ENCODE measurements at regions not wholly inside any gene's neighbourhood (a gene's known extent, or its start where the extent isn't known, plus 50 kb on each side); places are given as distances from the start of the nearest gene placed in this dataset.
"Not testable (repeated sequence)": the region's sequence is repeated elsewhere in the genome, so short reads cannot be mapped to it uniquely, and the experiment has no call there.

DNA sequence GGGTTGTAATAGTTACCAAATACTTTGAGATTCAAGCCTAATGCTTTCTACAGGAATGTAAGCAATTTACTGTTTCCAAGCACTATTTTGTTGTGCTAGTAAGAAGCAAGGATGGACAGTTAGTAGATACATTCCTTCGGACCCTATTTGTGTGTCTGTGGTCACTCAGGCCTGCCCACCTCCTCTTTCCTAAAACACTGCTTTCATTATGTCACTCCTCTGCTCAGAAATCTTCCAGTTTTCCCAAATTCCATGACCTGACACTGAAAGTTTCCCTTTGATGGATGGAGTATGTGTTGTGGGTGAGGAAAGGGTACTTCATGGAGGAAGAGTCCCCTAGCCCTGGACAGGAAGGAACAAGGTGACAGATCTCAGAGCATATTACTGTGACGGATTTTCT lies 141.1 kb downstream of the DISP1 start:
- no peak for DNase-seq

DNA sequence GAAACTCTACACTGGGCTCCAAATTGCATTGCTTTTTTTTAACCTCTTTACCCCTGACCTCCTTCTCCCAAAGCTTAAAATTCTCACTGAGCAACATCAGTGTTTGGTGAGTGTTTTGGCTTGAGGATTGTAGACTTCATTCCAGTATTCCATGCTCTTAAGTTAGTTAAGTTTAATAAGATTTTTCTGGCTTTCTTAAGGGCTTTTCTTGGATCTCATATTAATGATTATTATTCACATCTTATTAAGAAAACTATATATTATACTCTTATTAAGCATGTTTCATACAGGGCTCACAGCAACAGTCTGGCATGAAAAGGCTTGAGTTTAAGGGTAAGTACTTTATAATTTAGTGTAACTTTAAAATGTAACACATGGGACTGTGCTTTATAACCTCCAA lies 141.8 kb downstream of the DISP1 start:
- DNase-seq, result no peak

DNA sequence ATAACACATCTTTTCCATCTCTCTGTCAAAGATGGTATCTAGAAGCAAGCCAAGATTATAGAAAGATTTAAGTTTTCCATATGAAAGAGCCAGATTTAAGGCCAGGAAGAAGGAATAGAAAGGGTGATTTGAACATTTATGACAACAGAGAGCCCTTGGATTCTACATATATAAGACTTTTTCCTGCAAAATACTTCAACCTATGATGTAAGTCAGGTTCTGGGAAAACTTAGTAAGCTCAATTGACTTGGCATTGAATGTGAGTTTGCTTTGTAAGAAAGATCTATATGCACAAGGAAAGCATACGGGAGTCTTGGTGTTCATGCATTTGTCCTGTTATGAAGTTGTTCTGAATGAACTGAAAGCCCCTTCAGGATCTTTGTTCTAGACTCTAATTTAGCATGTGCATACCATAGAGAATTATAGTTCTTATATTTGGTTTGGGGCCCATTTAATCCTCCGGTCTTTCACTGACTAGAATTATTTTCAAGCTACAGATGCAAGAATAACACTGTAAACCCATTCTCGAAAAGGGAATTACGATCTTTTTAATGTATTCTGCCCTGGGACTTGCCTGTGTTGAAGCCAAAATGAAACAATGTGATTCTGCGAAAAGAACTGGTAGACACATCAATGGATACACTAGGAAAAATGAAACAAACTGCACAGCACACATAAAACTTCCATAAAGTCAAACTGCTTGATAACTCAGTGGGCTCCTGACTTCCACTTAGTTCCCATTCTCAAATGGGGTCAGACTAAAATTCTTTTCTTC lies 152.8 kb downstream of the DISP1 start:
- DNase-seq, result no peak

DNA sequence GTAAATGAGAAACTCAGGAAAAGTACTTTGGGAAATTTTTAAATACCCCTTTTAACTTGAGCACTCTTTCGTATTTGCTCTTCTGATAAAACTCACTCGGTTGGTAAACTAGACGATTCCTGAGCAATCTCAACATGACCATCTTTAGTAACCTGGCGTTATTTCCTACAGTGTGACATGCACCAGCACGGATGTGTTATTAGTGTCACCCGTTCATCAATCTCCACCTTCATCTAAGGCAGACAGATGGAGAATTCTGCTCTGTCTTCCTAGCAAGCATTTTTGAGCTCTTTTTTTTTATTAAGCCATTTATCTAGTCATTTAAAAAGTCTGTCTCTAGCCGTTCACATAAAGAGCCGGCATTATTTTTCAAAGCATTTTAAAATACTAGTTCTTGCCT lies 155.2 kb downstream of the DISP1 start:
- no peak for DNase-seq

DNA sequence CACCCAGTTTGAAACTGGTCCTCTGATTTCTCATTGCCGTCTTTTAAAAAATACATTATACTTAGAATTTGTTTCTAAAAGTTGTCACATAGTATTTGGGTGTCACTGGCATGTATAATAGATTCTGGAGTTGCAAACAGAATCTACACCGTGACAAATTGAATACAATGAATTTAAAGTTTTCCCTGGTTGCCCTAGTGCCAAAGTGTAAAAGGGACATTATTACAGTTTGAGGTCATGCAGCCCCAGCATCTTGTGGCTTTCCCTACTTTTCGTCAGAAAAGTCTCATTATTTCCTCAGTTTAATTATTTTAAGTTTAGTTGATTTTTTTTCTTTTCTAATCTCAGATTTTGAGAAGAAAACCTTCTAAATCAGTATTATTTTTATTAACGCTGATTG lies 155.9 kb downstream of the DISP1 start:
- no peak for DNase-seq

DNA sequence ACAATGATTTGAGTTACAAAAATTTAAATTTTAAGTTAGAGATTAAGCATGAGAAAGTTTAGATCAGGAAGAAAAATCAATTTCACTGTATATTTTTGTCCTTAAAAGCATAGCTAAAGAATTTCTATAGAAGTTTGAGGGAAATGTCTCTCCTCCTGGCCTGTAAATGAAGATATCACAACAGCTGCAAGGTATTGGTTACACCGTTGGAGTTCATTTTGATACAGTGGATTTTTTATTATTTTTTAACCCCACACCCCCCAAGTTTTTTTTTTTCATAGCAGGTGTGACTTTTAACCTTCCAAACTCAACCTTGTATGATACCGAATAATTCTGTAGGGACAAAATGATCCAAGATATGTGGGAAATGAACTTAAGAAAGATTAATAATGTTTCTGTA lies 156.3 kb downstream of the DISP1 start:
- no peak for DNase-seq

DNA sequence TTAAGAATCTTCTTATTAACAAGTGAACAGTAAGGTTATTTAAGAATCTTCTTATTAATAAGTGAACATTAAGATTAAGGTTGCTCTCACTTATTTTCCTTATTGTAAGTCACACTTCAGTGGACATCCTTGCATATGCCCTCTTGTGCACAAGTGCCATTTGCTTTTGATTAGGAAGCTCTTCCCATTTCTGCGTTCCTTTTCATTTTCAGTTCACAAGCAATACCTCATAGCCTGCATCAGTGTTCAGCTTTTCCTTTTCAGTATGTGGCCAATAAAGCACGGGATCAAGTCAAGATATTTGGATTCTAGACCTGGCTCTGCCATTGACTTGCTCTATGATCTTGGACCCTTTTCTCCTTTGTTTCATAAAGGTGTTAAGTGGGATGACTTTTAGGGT lies 158.7 kb downstream of the DISP1 start:
- DNase-seq, result no peak

DNA sequence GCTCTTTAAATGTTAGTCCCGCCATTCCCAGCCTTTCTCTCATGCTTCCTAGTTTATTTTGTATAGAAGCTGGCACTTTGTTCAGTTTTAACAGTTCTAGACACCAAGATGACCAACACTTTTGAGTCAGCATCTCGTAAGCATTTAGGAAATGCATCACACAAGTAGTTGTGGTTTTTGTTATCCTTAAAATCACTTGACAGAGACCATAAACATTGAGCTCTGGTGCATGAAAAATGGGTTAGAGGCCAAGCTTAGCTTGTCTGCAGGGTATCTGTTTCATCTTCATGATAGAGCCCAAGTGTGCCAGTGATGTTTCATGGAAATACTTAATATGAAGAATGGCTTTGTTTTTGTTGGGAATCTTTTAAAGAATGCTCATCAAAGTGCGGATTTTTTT lies 159.7 kb downstream of the DISP1 start:
- no peak for DNase-seq

DNA sequence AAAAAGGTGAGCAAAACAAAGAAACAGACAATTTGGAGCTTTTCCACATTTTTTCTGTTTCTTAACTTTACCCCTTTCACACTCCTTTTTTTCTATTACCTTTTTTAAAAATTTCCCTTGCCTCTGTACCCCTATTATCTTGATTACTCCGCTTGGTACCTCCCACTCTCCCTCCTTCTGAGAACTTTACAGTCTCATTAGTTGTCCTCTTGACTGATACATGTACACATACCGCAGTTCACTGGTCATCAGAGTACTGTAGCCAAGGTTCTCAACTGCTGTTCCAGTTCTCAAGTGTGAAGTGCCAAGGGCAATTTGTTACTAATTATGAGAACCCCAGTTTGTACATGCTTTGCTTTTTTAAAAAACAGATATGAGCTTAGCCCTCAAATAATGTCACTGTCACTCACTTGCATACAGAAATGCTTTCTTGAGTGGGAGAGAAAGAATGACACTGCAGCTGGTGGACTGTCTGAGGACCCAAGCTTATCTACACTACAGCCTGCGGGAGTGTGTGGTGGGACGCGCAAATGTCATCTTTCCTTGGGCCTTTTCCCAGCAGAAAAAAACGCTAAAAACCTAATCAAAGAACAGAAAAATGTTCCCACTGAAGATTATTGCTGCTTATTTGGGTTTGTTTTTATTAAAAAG lies 160.8 kb downstream of the DISP1 start:
- no peak for DNase-seq

DNA sequence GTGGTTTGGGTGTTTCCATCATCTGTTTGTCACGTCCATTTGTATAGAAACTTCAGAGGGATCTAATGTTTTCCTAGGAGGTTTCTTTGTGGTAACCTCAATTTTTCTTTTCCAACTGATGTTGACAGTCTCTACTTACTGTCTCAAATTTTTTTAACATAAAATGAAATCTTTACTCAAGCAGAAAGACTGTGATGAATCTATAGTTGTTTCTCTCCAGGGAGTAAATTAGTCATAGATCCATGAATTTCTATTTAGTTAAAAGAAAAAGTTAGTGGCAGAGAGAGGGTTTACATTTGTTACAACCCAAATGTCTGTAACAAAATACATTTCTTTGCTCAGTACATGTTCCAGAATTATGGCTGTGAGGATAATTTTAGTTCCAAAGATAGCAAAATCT lies 161.6 kb downstream of the DISP1 start:
- DNase-seq, result no peak

DNA sequence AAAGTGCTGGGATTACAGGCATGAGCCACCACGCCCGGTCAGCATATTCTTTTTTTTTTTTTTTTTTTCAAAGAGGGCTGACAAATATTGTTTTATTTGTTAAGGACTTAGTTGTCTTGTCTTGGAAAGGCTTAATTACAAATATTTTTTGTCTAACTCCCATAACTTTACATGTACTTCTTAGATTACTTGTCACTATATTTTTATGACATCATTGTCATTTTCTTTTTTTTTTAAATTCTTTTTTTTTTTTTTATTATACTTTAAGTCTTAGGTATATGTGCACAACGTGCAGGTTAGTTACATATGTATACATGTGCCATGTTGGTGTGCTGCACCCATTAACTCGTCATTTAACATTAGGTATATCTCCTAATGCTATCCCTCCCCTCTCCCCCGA lies 162.5 kb downstream of the DISP1 start:
- not testable (repeated sequence) for DNase-seq

DNA sequence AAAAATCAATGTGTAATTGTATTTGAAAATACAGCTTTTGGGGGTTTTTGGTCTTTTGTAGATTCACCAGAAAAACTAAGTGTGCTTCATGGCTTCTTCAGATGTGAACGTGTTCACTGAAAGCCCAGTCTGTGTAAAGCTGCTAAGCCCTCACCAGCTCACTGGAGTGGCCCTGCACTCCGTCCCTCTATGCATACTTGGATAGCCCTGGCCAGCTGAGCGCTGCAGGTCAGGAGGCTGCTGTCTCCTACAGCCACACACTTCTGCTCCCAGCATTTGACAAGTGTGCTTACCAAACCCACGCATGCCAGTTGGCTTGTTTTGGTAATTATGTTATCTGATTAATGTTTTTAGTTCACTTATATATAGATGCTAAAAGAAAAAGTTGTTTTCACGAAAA lies 163.5 kb downstream of the TLR5 start:
- no peak for DNase-seq

DNA sequence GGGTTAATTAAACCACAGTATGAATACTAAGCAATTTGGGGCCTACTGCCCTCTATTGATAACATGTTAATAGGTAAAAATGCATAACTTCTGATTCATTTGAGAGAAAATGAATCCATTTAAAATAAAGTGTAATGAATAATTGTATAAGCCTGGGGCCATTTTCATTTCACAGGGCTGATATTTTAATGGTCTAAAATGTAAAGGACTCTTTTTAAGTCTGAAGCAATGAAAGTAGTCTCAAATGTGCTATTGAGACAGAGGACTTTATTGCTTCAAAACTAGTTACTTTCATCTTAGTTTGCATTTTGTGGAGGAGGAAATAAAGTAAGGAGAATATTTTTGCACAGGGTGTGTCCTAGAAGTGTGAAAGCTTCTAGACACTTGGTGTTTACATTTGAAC lies 155.4 kb downstream of the TLR5 start:
- no peak for DNase-seq

DNA sequence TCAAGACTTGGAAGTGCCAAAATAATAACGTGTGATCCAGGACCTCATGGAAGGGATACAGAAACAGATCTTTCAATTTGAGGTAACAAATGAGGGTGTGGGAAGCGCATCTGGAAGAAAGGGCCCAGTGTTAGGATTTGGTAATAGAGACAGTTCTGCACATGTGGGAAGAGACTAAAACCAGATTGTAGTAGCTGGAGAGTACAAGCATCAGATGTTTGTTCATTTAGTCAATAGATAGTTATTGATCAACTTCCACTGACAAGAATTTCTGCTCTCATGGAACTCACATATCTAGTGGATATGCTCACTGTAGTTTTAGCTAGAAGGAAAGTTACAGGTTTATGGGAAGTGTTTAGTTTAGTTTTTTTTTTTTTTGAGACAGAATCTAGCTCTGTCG lies 153.6 kb downstream of the TLR5 start:
- DNase-seq, result no peak

DNA sequence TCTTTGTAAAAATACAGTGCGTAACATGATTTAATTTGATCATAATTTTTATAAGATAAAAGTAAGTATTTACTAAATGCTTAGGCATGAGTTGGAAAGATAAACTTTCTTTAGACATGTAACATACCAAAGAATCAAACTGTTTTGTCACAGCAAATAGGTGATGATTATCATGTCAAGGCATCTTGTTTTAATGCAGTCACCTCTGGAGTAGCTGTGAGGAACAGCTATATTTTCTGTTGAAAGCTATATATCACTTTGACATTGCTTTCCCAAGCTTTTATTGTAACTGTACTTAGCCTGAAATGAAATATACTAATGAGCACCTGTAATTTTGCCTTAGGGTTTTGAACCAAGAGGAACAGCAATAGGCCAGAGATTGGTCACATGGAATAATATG lies 151.9 kb downstream of the TLR5 start:
- no peak for DNase-seq

DNA sequence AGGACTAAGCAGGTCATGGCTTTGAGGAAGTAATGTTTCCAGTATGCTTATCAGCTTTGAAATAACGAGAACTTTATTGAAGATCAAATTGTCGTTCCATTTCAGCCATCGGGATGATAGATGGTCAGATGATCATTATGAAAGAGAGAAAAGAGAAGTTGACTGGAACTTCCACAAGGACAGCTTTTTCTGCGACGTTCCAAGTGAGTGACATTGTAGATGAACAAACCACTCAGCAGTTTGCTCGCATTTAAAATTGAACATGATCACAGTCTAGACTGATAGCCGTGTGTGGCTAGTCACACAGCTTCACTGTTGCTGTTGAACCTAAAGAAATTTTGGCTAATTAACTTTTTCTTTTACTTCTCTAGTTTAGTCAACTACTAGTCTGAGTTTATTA lies 151.1 kb downstream of the TLR5 start:
- DNase-seq, result no peak

DNA sequence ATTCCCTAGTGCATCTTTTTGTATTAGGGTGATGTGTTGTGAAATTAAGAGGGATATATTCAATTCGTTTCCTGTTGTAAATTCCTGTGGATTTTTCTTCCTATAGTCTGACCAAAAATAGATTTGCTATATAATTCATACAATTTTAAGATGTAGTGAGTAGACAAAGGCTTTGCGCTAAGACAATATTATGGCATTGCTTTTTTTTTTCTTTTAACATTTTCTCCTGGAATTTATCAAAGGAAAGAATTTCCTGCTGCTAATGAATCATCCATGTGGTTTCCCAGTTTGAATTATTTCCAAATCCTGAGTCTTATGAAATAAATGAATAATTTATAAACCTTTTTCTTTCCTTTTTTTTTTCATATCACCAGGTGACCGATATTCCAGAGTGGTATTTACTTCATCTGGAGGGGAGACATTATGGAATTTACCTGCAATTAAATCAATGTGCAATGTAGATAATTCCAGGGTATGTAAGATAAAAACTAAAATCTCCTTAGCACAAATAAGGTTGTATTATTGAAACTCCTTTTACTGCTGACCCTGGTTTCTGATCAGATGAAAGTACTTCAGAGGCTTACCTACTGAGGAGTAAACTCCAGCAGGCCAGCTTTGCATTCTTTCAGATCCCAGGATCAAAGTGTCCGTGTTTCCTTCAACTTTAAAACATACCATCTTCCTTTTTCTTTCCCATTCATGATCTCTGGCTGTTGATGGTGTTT lies 148.4 kb downstream of the TLR5 start:
- no peak for DNase-seq

DNA sequence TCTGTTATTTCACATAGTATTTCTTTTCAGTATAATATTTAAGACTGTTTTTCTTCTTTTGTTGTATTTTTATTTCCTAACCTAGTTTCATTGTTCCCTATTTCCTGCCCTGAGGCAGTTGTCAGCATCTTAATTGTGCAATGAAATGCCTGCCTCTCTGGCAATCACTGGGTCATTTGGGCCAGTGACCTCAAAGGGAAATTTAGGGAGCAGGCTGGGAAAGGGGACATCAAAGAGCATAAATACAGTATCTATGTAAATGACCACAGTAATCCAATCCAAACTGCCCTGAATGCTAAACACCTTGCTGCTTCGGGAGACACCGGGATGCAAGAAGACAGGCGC lies 147.8 kb downstream of the TLR5 start:
- DNase-seq, result no peak

DNA sequence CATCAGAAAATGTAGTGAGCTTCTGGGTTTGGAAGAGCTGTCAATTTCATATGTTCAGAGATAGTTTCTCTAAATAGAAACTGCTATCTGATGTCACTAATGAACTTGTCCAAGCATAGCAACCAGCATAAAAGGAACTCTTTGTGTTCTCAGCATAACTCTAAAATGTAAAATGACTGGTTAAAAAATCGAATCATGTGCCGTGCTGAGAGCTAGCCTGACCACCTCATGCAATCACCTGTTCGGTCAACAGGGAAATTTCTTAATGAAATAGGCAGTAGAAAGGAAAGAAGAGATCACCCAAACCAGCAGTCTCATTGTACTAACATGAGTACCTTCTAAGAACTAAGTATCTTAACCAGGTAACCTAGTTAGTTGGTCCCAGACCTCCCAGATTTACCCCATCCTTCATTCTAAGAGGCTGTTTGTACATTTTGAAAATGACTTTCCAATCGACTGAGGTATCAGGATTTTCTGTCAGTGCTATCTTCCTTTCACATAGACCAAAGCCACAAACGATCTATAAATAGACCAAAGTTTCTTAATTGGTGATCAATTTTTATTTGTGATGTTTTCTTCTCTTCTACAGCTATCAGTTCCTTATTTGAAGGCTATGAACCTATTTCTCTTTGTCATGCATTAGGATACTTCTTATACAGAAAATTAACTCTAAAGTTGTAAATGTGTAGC lies 147.3 kb downstream of the TLR5 start:
- no peak for DNase-seq

DNA sequence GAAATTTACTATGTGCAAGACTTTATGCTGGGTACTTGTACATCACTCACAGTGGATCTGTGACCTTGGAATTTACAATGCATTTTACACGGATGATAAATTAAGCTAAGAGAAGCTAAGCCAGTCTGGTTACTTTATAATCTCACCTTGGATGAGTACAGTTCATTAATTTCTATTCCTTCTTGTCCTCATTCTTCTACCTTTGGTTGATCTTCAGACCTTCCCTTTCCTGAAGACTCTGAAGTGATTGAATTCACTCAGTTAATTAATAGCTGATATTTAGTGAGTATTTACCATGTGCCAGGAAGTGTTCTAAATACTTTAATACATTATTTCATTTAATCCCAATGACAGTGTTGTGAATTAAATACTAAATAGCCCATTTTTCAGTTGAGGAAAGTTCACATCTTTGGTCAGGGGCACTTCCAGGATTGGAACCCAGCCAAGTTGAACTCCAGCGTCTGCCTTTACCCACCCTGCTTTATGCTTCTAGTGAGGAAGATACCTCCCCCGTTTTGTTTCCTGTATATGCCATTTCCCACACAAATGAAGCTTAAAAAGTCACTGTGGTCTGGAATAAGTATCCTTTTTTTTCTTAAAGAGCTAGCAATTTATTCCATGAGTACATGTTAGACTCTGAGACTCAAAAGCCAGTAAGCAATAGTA lies 146.6 kb downstream of the TLR5 start:
- DNase-seq, result no peak

DNA sequence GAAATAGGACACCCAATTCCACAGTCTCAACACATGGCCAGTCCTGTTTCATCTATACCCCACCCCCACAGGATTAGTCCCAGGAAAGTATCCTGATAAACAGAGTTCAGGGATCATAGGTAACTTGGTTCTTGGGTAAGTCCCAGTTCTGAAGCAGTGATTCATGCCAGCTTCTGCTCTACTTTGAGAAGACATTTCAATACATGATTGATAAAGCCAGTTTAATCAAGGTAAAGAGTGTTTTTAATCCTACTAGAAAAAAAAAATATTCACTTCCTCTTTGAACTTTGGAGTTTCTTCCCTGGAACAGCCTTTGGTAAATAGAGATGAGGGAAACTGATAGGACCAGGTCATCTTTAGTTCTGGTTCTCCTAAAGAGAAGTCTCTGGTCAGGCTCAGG lies 142.4 kb downstream of the TLR5 start:
- no peak for DNase-seq

DNA sequence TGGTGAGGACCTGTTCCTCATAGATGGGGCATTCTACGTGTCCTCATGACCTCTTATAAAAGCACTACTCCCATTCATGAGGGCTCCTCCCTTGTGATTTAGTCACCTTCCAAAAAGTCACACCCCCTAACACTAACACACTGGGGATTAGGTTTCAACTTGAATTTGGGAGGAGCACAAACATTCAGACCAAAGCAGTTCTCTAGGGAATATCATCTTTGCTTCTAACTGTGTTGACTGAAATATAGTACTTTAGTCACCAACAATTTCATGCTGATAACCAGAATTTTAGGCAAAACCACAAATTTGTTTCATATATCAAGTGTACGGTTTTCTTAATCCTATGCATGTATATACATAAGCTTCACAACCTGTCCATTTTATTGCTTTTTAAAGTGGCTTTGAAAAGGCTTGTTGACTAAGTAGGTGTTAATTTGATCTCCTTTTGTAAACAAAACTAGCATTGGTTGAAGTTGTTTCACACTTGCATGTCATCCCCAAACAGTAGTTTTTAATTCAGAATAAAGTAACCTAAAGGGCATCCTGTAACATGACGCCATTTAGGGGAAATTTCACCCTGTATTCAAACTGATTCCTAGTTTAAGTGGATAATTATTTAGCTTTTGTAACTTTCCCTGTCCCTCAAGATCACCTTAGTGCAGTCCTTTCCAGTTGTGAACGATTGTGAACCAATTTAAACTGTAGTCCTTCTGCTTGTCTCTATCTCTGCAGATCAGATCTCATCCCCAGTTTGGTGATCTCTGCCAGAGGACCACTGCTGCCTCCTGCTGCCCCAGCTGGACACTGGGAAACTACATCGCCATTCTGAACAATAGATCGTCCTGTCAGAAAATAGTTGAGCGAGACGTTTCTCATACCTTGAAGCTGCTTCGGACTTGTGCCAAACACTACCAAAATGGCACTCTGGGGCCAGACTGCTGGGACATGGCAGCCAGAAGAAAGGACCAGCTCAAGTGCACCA lies 141.1 kb downstream of the TLR5 start:
- DNase-seq, result peak; percentile 10
